ENCODE measurements at regions not wholly inside any gene's neighbourhood (a gene's known extent, or its start where the extent isn't known, plus 50 kb on each side); places are given as distances from the start of the nearest gene placed in this dataset.
A peak's percentile ranks its signal among the peaks of the same experiment; 100 is the strongest.

DNA sequence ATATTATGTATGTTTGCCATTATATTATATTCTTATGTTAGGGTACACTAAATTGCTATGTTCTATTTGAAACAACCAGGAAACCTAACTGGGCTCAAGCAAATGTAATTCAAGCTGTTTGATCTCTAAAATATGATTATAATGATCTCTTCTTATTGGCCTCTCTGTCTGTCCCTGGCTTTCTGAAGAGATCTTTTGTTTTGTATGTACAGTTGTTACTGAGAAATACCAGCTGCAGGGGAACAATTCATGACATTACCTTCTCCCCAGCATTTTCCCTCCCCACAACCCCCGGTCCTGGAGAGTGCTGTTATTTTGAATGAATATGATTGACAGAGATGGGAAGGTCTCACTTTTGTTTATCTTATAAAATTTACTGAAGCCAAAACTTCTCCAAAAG lies 54.8 kb upstream of the CD28 start:
- ChIA-PET POLR2A (ENCODE audit: unreplicated experiment) (no interaction called here), CTCF (interaction anchor here (1.0 kb wide), 1 partner anchor 167 kb away, joined by 3 read pairs; no protein-coding TSS in a partner anchor)
- peaks cover 42% of the 10 kb centered on the region for H3K4me1 ChIP-seq (replicated peaks; ENCODE audit: insufficient read depth)
- H3F3A ChIP-seq (ENCODE audit: insufficient read depth, low read depth): 0 out of 2 replicates have a peak, but pooled peaks cover 5% of the 10 kb centered on the region
- H4K20me1 ChIP-seq (ENCODE audit: insufficient read depth): no peaks in the 10 kb centered on the region
- no peak overlapping the region for H2AFZ ChIP-seq
- no TSS peak for BruUV-seq (replicated peaks)
- intact Hi-C loops (cut with micrococcal nuclease; ENCODE audit: unreplicated experiment): loop anchor here (1.0 kb wide), 2 partner anchors 160 to 167 kb away; no protein-coding TSS in a partner anchor
- DNase-seq: no peak
- H3K27me3 ChIP-seq (ENCODE audit: insufficient read depth, low read depth): no peaks in the 10 kb centered on the region
- H3K79me2 ChIP-seq (ENCODE audit: low read depth): no peaks in the 10 kb centered on the region
- no peak overlapping the region for H3K27ac ChIP-seq
- H3K4me3 ChIP-seq: no peak overlapping the region
- no peak overlapping the region for H3K4me2 ChIP-seq
- TF ChIP-seq CTCF (conservative IDR thresholded peaks at IDR 0.05): no peak
- TF ChIP-seq EZH2 (IDR thresholded peaks at IDR 0.05; ENCODE audit: low read depth): no peak
- no peaks in the 10 kb centered on the region for H3K36me3 ChIP-seq (ENCODE audit: low read depth)
- H3K9me2 ChIP-seq (ENCODE audit: insufficient read depth): no peaks in the 10 kb centered on the region
- H3K9me3 ChIP-seq (ENCODE audit: insufficient read depth, low read depth): no peaks in the 10 kb centered on the region

DNA sequence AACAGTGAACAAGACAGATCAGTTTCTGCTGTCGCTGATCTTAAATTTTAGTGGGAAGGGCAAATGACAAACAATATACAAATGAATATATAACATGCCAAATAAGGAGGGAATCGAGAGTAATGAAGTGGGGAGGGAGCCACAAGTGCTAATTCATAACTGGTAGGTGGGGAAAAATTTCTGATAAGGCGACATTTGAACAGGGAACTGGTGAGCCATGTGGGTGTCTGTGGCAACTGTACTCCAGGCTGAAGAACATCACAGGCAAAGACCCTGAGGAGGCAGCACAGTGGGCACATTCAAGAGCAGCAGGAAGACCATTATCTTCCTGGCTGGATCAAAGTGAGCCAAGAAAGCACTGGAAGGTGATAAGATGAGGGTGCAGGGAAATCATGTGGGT lies 51.6 kb upstream of the CD28 start:
- ChIA-PET POLR2A (ENCODE audit: unreplicated experiment) (no interaction called here), CTCF (interaction anchor here (0.7 kb wide), 1 partner anchor 12 kb away, joined by 4 read pairs; no protein-coding TSS in a partner anchor)
- H3K27me3 ChIP-seq (ENCODE audit: insufficient read depth, low read depth): no peaks in the 10 kb centered on the region
- H4K20me1 ChIP-seq (ENCODE audit: insufficient read depth): no peaks in the 10 kb centered on the region
- no peak overlapping the region for H3K4me2 ChIP-seq
- TF ChIP-seq EZH2 (IDR thresholded peaks at IDR 0.05; ENCODE audit: low read depth): no peak
- H3K9me2 ChIP-seq (ENCODE audit: insufficient read depth): no peaks in the 10 kb centered on the region
- intact Hi-C loops (cut with micrococcal nuclease; ENCODE audit: unreplicated experiment): no loop called here
- 0 out of 2 replicates have a peak, but pooled peaks cover 5% of the 10 kb centered on the region for H3F3A ChIP-seq (ENCODE audit: insufficient read depth, low read depth)
- no peak for DNase-seq
- no peak overlapping the region for H3K4me3 ChIP-seq
- H3K79me2 ChIP-seq (ENCODE audit: low read depth): no peaks in the 10 kb centered on the region
- no peaks in the 10 kb centered on the region for H3K36me3 ChIP-seq (ENCODE audit: low read depth)
- no peak overlapping the region for H2AFZ ChIP-seq
- peaks cover 15% of the 10 kb centered on the region for H3K4me1 ChIP-seq (replicated peaks; ENCODE audit: insufficient read depth)
- H3K9me3 ChIP-seq (ENCODE audit: insufficient read depth, low read depth): no peaks in the 10 kb centered on the region
- no TSS peak for BruUV-seq (replicated peaks)
- H3K27ac ChIP-seq: no peak overlapping the region

DNA sequence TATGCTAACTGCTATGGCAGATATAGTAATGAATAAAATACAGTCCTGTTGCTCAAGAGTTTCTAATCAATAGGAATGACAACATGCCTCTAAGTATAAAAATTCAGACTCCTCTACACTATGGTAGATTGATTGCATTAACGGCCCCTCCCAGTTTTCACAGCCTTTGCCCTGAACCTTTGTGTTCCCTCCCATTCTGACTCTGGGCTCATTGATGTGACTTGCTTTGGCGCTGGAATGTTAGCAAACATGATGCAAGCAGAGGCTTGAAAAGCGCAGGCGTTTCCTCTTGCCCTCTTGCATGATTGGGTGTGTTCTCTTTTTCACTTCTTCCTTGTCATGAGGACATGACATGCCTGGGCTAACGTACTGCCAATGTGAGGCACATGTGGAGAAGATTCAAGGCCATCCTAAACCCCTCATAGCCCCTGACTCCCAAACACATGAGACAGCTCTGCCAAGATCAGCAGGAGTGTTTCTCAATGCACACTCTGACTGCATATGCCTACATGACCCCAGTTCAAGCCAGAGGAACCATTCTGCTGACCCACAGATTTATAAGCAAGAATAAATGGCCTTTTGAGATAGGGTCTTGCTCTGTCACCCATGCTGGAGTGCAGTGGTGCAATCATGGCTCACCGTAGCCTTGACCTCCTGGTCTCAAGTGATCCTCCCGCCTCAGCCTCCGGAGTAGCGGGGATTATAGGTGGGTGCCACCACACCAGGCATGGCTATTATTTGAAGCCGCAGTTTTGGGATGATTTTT lies 49.7 kb upstream of the CD28 start:
- no peaks in the 10 kb centered on the region for H3K27me3 ChIP-seq (ENCODE audit: insufficient read depth, low read depth)
- CTCF ChIA-PET: interaction anchor here (0.8 kb wide), 1 partner anchor 274 kb away, joined by 3 read pairs; no protein-coding TSS in a partner anchor
- intact Hi-C loops (cut with micrococcal nuclease; ENCODE audit: unreplicated experiment): no loop called here
- no peak overlapping the region for H3K27ac ChIP-seq
- POLR2A ChIA-PET (ENCODE audit: unreplicated experiment): no interaction called here
- no peak for TF ChIP-seq CTCF (conservative IDR thresholded peaks at IDR 0.05)
- TF ChIP-seq EZH2 (IDR thresholded peaks at IDR 0.05; ENCODE audit: low read depth): no peak
- 0 out of 2 replicates have a peak, but pooled peaks cover 3% of the 10 kb centered on the region for H3F3A ChIP-seq (ENCODE audit: insufficient read depth, low read depth)
- BruUV-seq (replicated peaks): no TSS peak
- DNase-seq: peak in 1 of 2 experiments; percentile 9
- H3K36me3 ChIP-seq (ENCODE audit: low read depth): no peaks in the 10 kb centered on the region
- no peak overlapping the region for H3K4me3 ChIP-seq
- H3K79me2 ChIP-seq (ENCODE audit: low read depth): no peaks in the 10 kb centered on the region
- no peaks in the 10 kb centered on the region for H3K9me2 ChIP-seq (ENCODE audit: insufficient read depth)
- no peaks in the 10 kb centered on the region for H3K9me3 ChIP-seq (ENCODE audit: insufficient read depth, low read depth)
- H3K4me1 ChIP-seq (replicated peaks; ENCODE audit: insufficient read depth): no peaks in the 10 kb centered on the region
- no peak overlapping the region for H2AFZ ChIP-seq
- H3K4me2 ChIP-seq: no peak overlapping the region
- H4K20me1 ChIP-seq (ENCODE audit: insufficient read depth): no peaks in the 10 kb centered on the region

Measured in PC-9 (cell line).